Liver (tissue), 8 donors: ENCODE measurements at regions not wholly inside any gene's neighbourhood (a gene's known extent, or its start where the extent isn't known, plus 50 kb on each side); places are given as distances from the start of the nearest gene placed in this dataset.

Experiments
- DNase-seq: peaks from one replicate; pipeline ENCODE4 v3.0.0-alpha.2; 2017; ENCODE audit warnings: low spot score
- H3K27ac ChIP-seq, 2 donors: one replicate each; pipeline ENCODE4 v1.7.0; 2013; ENCODE audit warnings: inconsistent platforms in 2 of 2, low read length in 2 of 2, control low read depth in 1 of 2, low read depth in 1 of 2, mild to moderate bottlenecking in 1 of 2
- H3K27me3 ChIP-seq, 4 donors: one replicate each; pipeline versions ENCODE4 v1.6.1 to v1.7.0; 2013; ENCODE audit warnings: low read length in 3 of 4, inconsistent platforms in 1 of 4, mild to moderate bottlenecking in 1 of 4, moderate library complexity in 1 of 4; ENCODE audit not compliant: control insufficient read depth in 4 of 4, insufficient read depth in 4 of 4
- H3K36me3 ChIP-seq, 4 donors: one replicate each; pipeline versions ENCODE4 v1.6.1 to v1.7.0; 2013; ENCODE audit warnings: low read length in 3 of 4, mild to moderate bottlenecking in 3 of 4, low read depth in 1 of 4, moderate library complexity in 1 of 4; ENCODE audit not compliant: control insufficient read depth in 4 of 4, insufficient read depth in 3 of 4
- H3K4me1 ChIP-seq, 4 donors: one replicate each; pipeline versions ENCODE4 v1.6.1 to v1.7.0; 2013; ENCODE audit warnings: low read length in 3 of 4, mild to moderate bottlenecking in 3 of 4, moderate library complexity in 1 of 4; ENCODE audit not compliant: control insufficient read depth in 4 of 4, insufficient read depth in 4 of 4
- H3K4me3 ChIP-seq, 3 donors: one replicate each; pipeline versions ENCODE4 v1.6.1 to v1.7.0; 2013; ENCODE audit warnings: low read length in 3 of 3, control low read depth in 1 of 3, low read depth in 1 of 3, mild to moderate bottlenecking in 1 of 3
- H3K9ac ChIP-seq, 2 donors: one replicate each; pipeline ENCODE4 v1.7.0; 2013; ENCODE audit warnings: low read length in 2 of 2, mild to moderate bottlenecking in 2 of 2, moderate library complexity in 2 of 2, control low read depth in 1 of 2, low read depth in 1 of 2
- H3K9me3 ChIP-seq, 4 donors: one replicate each; pipeline versions ENCODE4 v1.6.1 to v1.7.0; 2013; ENCODE audit warnings: low read length in 3 of 4; ENCODE audit not compliant: control insufficient read depth in 4 of 4
- ATF3 ChIP-seq: IDR thresholded peaks from 2 replicates; pipeline ENCODE4 v1.6.1; 2016; ENCODE audit warnings: antibody characterized with exemption
- CTCF ChIP-seq: fragments of 150-350 bp; IDR thresholded peaks from 2 replicates; pipeline ENCODE4 v1.5.1; 2017; ENCODE audit warnings: improper control_type of control experiment, low read depth, low read length; ENCODE audit not compliant: missing input control
- FOXA1 ChIP-seq: IDR thresholded peaks from 2 replicates; pipeline ENCODE4 v1.6.1; 2016; ENCODE audit warnings: antibody characterized with exemption
- FOXA2 ChIP-seq: IDR thresholded peaks from 2 replicates; pipeline ENCODE4 v1.6.1; 2016; ENCODE audit warnings: antibody characterized with exemption
- GABPA ChIP-seq, 2 donors: IDR thresholded peaks in 1 of 2; conservative IDR thresholded peaks in 1 of 2; 2 replicates each; pipeline ENCODE4 v1.6.1; 2016; ENCODE audit warnings: antibody characterized with exemption in 2 of 2, mild to moderate bottlenecking in 1 of 2, moderate library complexity in 1 of 2
- HNF4A ChIP-seq, 2 donors: conservative IDR thresholded peaks; 2 replicates each; pipeline ENCODE4 v1.6.1; 2016; ENCODE audit warnings: antibody characterized with exemption in 2 of 2, mild to moderate bottlenecking in 2 of 2
- JUND ChIP-seq, 2 donors: IDR thresholded peaks; 2 replicates each; pipeline ENCODE4 v1.6.1; 2016; ENCODE audit warnings: antibody characterized with exemption in 2 of 2
- MAX ChIP-seq: IDR thresholded peaks from 2 replicates; pipeline ENCODE4 v1.6.1; 2016; ENCODE audit warnings: antibody characterized with exemption
- NR2F2 ChIP-seq: IDR thresholded peaks from 2 replicates; pipeline ENCODE4 v1.6.1; 2016; ENCODE audit warnings: antibody characterized with exemption
- RAD21 ChIP-seq, 2 donors: IDR thresholded peaks; 2 replicates each; pipeline ENCODE4 v1.6.1; 2016; ENCODE audit warnings: antibody characterized with exemption in 2 of 2, mild to moderate bottlenecking in 2 of 2
- REST ChIP-seq: IDR thresholded peaks from 2 replicates; pipeline ENCODE4 v1.6.1; 2016; ENCODE audit warnings: antibody characterized with exemption, mild to moderate bottlenecking
- RXRA ChIP-seq, 2 donors: IDR thresholded peaks; 2 replicates each; pipeline ENCODE4 v1.6.1; 2017 to 2018; ENCODE audit warnings: antibody characterized with exemption in 2 of 2, mild to moderate bottlenecking in 1 of 2
- SP1 ChIP-seq: IDR thresholded peaks from 2 replicates; pipeline ENCODE4 v1.6.1; 2018; ENCODE audit warnings: antibody characterized with exemption, mild to moderate bottlenecking
- TAF1 ChIP-seq: conservative IDR thresholded peaks from 2 replicates; pipeline ENCODE4 v1.6.1; 2016; ENCODE audit warnings: antibody characterized with exemption, mild to moderate bottlenecking
- YY1 ChIP-seq: IDR thresholded peaks from 2 replicates; pipeline ENCODE4 v1.6.1; 2016; ENCODE audit warnings: antibody characterized with exemption, mild to moderate bottlenecking
- ZBTB33 ChIP-seq: IDR thresholded peaks from 2 replicates; pipeline ENCODE4 v1.6.1; 2016; ENCODE audit warnings: antibody characterized with exemption
- WGBS: extraction: QIAGEN DNeasy Blood & Tissue Kit; methylation state at CpG from one replicate; pipeline ENCODE4 v1.1.7; 2013; 5-methylcytosine and 5-hydroxymethylcytosine counted together
- donor health status: healthy.
- donor health status: healthy.
- donor health status: healthy.
- donor health status: healthy.
- donor health status: healthy.

GRCh38 chr3:180543877-180544276 lies 58.1 kb upstream of the TTC14 start:
- Histone ChIP-seq H3K4me3 (no peak overlapping the region), H3K9ac (no peak overlapping the region), H3K9me3 (peaks cover 0 to 2% (median 1%) of the 10 kb centered on the region in 4 donors), H3K36me3 (no peaks in the 10 kb centered on the region), H3K27ac (no peak overlapping the region), H3K27me3 (no peaks in the 10 kb centered on the region), H3K4me1 (no peaks in the 10 kb centered on the region)
- no peak for DNase-seq
- TF ChIP-seq SP1 (no peak), TAF1 (no peak), FOXA1 (no peak), REST (no peak), NR2F2 (no peak), MAX (no peak), JUND (IDR thresholded peaks at IDR 0.05) (no peak), RXRA (IDR thresholded peaks at IDR 0.05) (no peak), ATF3 (no peak), YY1 (no peak), CTCF (no peak), GABPA (IDR thresholded peaks at IDR 0.05 in 1 of 2, conservative IDR thresholded peaks at IDR 0.05 in 1 of 2) (no peak), RAD21 (IDR thresholded peaks at IDR 0.05) (no peak), FOXA2 (no peak), ZBTB33 (no peak), HNF4A (conservative IDR thresholded peaks at IDR 0.05) (no peak)
- WGBS, result 68% methylated on average over 2 of the region's 2 CpGs

GRCh38 chr3:180546863-180547262 lies 55.1 kb upstream of the TTC14 start:
- WGBS, result 53% methylated on average over 1 of the region's 1 CpG
- peaks cover 0 to 2% (median 0%) of the 10 kb centered on the region in 4 donors for H3K27me3 ChIP-seq

More at GRCh38 chr3:180546863-180547262, 55.1 kb upstream of the TTC14 start:
- Histone ChIP-seq H3K4me1 (no peaks in the 10 kb centered on the region), H3K36me3 (no peaks in the 10 kb centered on the region), H3K9ac (no peak overlapping the region), H3K9me3 (no peaks in the 10 kb centered on the region), H3K4me3 (no peak overlapping the region), H3K27ac (no peak overlapping the region)
- DNase-seq, result no peak
- TF ChIP-seq CTCF (no peak), NR2F2 (no peak), REST (no peak), TAF1 (no peak), JUND (IDR thresholded peaks at IDR 0.05) (no peak), GABPA (IDR thresholded peaks at IDR 0.05 in 1 of 2, conservative IDR thresholded peaks at IDR 0.05 in 1 of 2) (no peak), YY1 (no peak)
